ENCODE measurements at regions not wholly inside any gene's neighbourhood (a gene's known extent, or its start where the extent isn't known, plus 50 kb on each side); places are given as distances from the start of the nearest gene placed in this dataset.

DNA sequence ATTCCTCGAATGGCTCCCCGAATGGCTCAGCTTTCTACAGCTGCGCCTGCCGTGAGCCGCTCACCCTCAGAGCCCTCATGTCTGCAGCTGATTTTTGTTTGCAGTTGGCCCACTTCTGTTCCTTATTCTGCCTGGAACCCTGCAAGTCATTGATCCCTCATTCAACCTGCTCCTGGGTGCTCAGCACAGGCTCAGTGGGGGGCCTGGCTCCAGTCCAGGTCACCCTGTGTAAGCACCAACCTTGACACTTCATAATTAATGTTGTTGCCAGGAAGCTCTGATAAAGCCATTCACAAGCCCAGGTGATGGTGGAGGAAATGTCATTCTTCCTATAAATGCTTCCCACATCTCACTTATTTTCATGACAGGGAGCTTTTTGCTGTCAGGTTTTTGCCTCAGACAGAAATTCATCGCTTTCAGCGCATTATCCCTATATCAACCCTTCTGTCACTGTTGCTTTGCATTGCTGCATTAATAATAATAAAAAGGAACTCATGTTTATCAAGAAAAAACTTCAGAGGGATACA is 85.7 kb downstream of the F11 start:
- ATAC-seq: no peak
- peaks cover 3% of the 10 kb centered on the region for H3K27me3 Mint-ChIP-seq
- H3K9me3 Mint-ChIP-seq (ENCODE audit: low read depth): no peaks in the 10 kb centered on the region
- CTCF ChIA-PET: no interaction called here
- POLR2A ChIA-PET: no interaction called here
- no peak overlapping the region for H3K27ac Mint-ChIP-seq
- no peaks in the 10 kb centered on the region for H3K36me3 Mint-ChIP-seq (ENCODE audit: low read depth)
- H3K4me3 Mint-ChIP-seq: no peak overlapping the region
- intact Hi-C loops (cut with DNase I, micrococcal nuclease): no loop called here
- no peaks in the 10 kb centered on the region for H3K4me1 Mint-ChIP-seq
- no peak for DNase-seq

DNA sequence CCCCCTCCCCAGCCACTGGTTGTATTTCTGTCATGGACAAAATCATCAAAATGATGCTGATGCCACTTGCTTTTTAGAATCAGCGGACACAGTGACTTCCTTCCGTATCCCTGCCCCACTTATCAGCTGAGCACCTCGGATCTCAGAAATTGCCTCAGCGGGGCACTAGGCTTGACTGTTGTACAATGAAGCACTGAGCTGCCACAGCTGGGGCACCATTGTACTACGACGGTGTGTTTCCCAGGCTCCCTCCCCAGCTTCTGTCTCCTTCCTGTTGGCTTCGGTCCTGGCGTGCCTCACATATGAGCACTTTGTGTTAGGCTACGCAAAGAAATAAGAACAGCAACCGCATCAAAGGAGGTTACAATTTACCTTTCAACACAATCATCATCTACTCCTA is 82.4 kb downstream of the F11 start:
- peaks cover 4% of the 10 kb centered on the region for H3K27me3 Mint-ChIP-seq
- ATAC-seq: no peak
- no peaks in the 10 kb centered on the region for H3K36me3 Mint-ChIP-seq (ENCODE audit: low read depth)
- H3K4me3 Mint-ChIP-seq: no peak overlapping the region
- intact Hi-C loops (cut with DNase I, micrococcal nuclease): no loop called here
- no peaks in the 10 kb centered on the region for H3K4me1 Mint-ChIP-seq
- no peaks in the 10 kb centered on the region for H3K9me3 Mint-ChIP-seq (ENCODE audit: low read depth)
- H3K27ac Mint-ChIP-seq: no peak overlapping the region
- DNase-seq: no peak
- ChIA-PET POLR2A (no interaction called here), CTCF (no interaction called here)

DNA sequence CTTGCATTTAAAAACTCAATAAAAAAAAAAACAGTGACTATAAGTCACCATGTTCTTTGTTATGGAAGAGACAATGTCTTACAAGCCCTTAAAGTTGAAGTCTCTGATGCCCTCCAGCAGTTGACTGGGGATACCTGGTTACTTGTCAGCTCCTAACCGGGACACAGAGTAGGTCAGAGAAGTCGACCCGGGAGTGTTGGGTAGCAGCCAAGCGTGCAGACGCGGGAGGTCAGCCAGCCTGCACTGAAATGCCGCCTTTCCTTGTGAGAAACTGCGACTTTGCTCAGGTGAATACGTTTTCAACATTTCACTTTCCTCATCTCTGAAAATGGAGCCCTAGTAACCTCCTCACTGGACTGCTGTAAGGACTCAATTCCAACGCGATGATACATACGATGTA is 81.8 kb downstream of the F11 start:
- no peaks in the 10 kb centered on the region for H3K4me1 Mint-ChIP-seq
- no peaks in the 10 kb centered on the region for H3K9me3 Mint-ChIP-seq (ENCODE audit: low read depth)
- intact Hi-C loops (cut with DNase I, micrococcal nuclease): no loop called here
- DNase-seq: no peak
- ChIA-PET POLR2A (interaction anchor here (0.7 kb wide), 1 partner anchor 158 kb away, joined by 7 read pairs; no protein-coding TSS in a partner anchor), CTCF (no interaction called here)
- peaks cover 4% of the 10 kb centered on the region for H3K27me3 Mint-ChIP-seq
- no peak overlapping the region for H3K4me3 Mint-ChIP-seq
- no peak overlapping the region for H3K27ac Mint-ChIP-seq
- ATAC-seq: no peak
- no peaks in the 10 kb centered on the region for H3K36me3 Mint-ChIP-seq (ENCODE audit: low read depth)

DNA sequence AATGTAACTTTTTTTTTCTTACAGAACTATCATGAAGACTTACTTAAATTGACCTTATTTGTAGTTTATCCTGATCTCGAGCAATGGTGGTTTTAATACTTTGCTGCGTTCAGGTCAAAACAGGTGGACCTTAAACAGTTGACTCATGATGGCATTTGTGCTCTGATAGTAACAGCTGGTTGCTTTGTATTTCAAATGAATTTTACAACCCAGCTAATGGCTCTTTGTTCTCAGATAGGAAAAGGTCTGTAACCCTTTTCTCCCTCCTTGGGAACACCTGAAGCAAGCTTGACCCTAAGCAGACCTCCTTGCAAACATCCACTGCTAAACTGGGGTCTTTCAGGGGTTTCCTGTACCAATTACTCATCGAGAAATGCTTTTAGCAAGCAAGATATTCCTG is 79.2 kb downstream of the F11 start:
- ATAC-seq (no peak), DNase-seq (no peak)
- H3K4me1 Mint-ChIP-seq: no peaks in the 10 kb centered on the region
- CTCF ChIA-PET: no interaction called here
- POLR2A ChIA-PET: no interaction called here
- H3K4me3 Mint-ChIP-seq: no peak overlapping the region
- intact Hi-C loops (cut with DNase I, micrococcal nuclease): no loop called here
- no peaks in the 10 kb centered on the region for H3K36me3 Mint-ChIP-seq (ENCODE audit: low read depth)
- H3K27ac Mint-ChIP-seq: no peak overlapping the region
- H3K9me3 Mint-ChIP-seq (ENCODE audit: low read depth): no peaks in the 10 kb centered on the region
- H3K27me3 Mint-ChIP-seq: peaks cover 4% of the 10 kb centered on the region

DNA sequence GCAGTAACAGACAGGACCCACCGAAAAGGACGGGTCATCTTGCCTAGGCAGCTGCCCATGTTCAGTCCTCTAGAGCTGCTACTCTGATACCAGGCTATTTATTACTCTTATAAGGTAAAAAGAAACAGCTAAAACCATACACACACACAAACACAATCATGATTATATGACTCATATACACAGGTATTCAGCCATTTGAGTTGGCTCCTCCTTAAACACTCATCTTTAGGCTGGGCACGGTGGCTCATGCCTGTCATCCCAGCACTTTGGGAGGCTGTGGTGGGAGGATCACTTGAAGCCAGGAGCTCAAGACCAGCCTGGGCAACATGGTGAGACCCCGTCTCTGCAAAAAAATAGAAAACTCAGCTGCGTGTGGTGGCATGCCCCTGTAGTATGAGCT is 76.6 kb downstream of the F11 start:
- no peaks in the 10 kb centered on the region for H3K36me3 Mint-ChIP-seq (ENCODE audit: low read depth)
- DNase-seq: no peak
- H3K27me3 Mint-ChIP-seq: peaks cover 4% of the 10 kb centered on the region
- no peaks in the 10 kb centered on the region for H3K9me3 Mint-ChIP-seq (ENCODE audit: low read depth)
- H3K27ac Mint-ChIP-seq: no peak overlapping the region
- ChIA-PET CTCF (no interaction called here), POLR2A (no interaction called here)
- intact Hi-C loops (cut with DNase I, micrococcal nuclease): no loop called here
- no peaks in the 10 kb centered on the region for H3K4me1 Mint-ChIP-seq
- no peak overlapping the region for H3K4me3 Mint-ChIP-seq
- no peak for ATAC-seq

DNA sequence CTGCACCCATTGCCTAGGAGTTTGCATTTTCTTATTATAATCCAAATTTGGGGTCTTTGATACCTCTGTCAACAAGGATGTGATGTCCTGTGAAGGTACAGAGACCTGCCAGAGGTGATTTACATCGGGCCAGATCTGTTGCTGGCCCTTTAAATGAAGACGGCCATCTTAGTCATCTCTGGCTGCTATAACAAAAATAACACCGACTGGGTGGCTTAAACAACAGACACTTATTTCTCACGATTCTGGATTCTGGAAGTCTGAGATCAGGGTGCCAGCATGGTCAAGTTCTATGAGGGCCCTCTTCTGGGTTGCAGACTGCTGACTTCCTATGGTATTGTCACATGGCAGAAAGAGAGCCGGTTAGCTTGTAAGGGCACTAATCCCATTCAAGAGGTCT is 75.7 kb downstream of the F11 start:
- Mint-ChIP-seq H3K4me3 (no peak overlapping the region), H3K4me1 (no peaks in the 10 kb centered on the region), H3K27ac (no peak overlapping the region), H3K9me3 (ENCODE audit: low read depth) (no peaks in the 10 kb centered on the region), H3K36me3 (ENCODE audit: low read depth) (no peaks in the 10 kb centered on the region), H3K27me3 (peaks cover 4% of the 10 kb centered on the region)
- DNase-seq (no peak), ATAC-seq (no peak)
- intact Hi-C loops (cut with DNase I, micrococcal nuclease): no loop called here
- ChIA-PET CTCF (no interaction called here), POLR2A (no interaction called here)
